ENCODE measurements at regions not wholly inside any gene's neighbourhood (a gene's known extent, or its start where the extent isn't known, plus 50 kb on each side); places are given as distances from the start of the nearest gene placed in this dataset.

DNA sequence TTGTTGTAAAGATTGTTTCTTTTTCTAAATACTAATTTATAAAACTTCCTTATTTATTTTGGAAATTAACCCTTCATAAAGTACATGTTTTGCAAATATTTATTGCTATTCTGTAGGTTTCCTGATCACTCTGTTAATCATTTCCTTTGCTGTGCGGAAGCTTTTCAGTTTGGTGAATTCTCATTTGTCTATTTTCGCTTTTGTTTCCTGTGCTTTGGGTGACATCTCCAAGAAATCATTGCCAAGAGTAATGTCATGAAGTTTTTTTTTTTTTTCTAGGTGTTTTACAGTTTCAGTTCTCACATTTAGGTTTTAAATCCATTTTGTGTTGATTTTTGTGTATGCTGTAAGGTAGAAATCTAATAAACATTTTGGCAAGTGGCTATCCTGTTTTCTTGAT is 1899.8 kb upstream of the ACO1 start:
- Histone ChIP-seq H4K20me1 (replicated peaks in 1 of 2; ENCODE audit: control insufficient read depth in 1 of 2, insufficient read depth in 2 of 2, low read length in 2 of 2) (no peaks in the 10 kb centered on the region), H3K23me2 (ENCODE audit: low read depth, low read length) (no peaks in the 10 kb centered on the region), H3K23ac (ENCODE audit: insufficient read length) (no peak overlapping the region), H3K79me2 (ENCODE audit: control insufficient read depth in 1 of 2, insufficient read depth in 2 of 2, low read length in 2 of 2) (no peaks in the 10 kb centered on the region), H2BK120ac (replicated peaks; ENCODE audit: low read depth, low read length) (no peak overlapping the region), H2BK12ac (ENCODE audit: low read depth, low read length) (no peak overlapping the region), H4K8ac (ENCODE audit: extremely low read depth, insufficient read depth, low read length) (no peak overlapping the region), H4K91ac (replicated peaks; ENCODE audit: insufficient read length, low read length) (no peak overlapping the region), H2BK15ac (ENCODE audit: low read length) (no peak overlapping the region), H3K4ac (replicated peaks; ENCODE audit: insufficient read length, low read depth, low read length) (no peak overlapping the region), H3K36me3 (ENCODE audit: control insufficient read depth in 2 of 4, insufficient read depth in 4 of 4, low read length in 3 of 4) (no peaks in the 10 kb centered on the region), H3K27ac (ENCODE audit: low read depth, low read length) (no peak overlapping the region), H2BK5ac (ENCODE audit: low read depth, low read length) (no peak overlapping the region), H3K56ac (replicated peaks; ENCODE audit: insufficient read length, low read depth, low read length) (no peak overlapping the region), H3K18ac (ENCODE audit: extremely low read depth, low read length) (no peak overlapping the region), H3K27me3 (replicated peaks in 1 of 4; ENCODE audit: control insufficient read depth in 3 of 4, extremely low read depth in 1 of 4, insufficient read depth in 3 of 4, low read length in 3 of 4) (no peaks in the 10 kb centered on the region), H3K9ac (replicated peaks in 1 of 4; ENCODE audit: extremely low read depth in 1 of 4, low read depth in 3 of 4, low read length in 3 of 4) (no peak overlapping the region), H3K4me3 (ENCODE audit: extremely low read depth in 1 of 4, insufficient read depth in 2 of 4, low read depth in 3 of 4, low read length in 4 of 4) (no peak overlapping the region), H3K4me1 (replicated peaks in 1 of 4; ENCODE audit: control insufficient read depth in 3 of 4, insufficient read depth in 4 of 4, low read length in 3 of 4) (no peaks in the 10 kb centered on the region), H2BK20ac (ENCODE audit: low read length) (no peak overlapping the region), H3K79me1 (ENCODE audit: low read depth, low read length) (no peaks in the 10 kb centered on the region), H3K9me3 (ENCODE audit: insufficient read depth in 2 of 2, low read depth in 1 of 2, low read length in 1 of 2) (no peaks in the 10 kb centered on the region), H3K14ac (ENCODE audit: insufficient read length) (no peak overlapping the region), H4K5ac (ENCODE audit: insufficient read length, low read depth, low read length) (no peak overlapping the region), H2AK5ac (ENCODE audit: low read depth, low read length) (no peak overlapping the region), H2AFZ (ENCODE audit: low read length) (no peak overlapping the region), H3K4me2 (ENCODE audit: insufficient read depth in 1 of 2, low read depth in 2 of 2, low read length in 2 of 2) (no peak overlapping the region)
- DNase-seq (ENCODE audit: low read depth in 1 of 2, low spot score in 2 of 2) (no peak), FAIRE-seq (no peak)
- no peak for TF ChIP-seq SIRT6 (IDR thresholded peaks at IDR 0.05; ENCODE audit: low read length)
- TF ChIP-seq NRF1 (IDR thresholded peaks at IDR 0.05; ENCODE audit: low read depth, low read length), result no peak
- TF ChIP-seq KDM5A (IDR thresholded peaks at IDR 0.05; ENCODE audit: low read length), result no peak
- TF ChIP-seq ZNF274 (IDR thresholded peaks at IDR 0.05; ENCODE audit: borderline replicate concordance, extremely low read depth, low read length), result no peak
- 100% methylated on average over 2 of the region's 2 CpGs; no CpG with 5 or more reads in 1 of the 2 experiments for WGBS, 2 experiments (ENCODE audit: extremely low coverage in 1 of 2, insufficient coverage in 1 of 2, insufficient read length in 1 of 2, insufficient replicate concordance in 2 of 2, low coverage in 1 of 2, low lambda C conversion rate in 2 of 2, missing lambda C conversion rate in 1 of 2)
- ChIA-PET POLR2A (ENCODE audit: partially characterized antibody) (no interaction called here), CTCF (ENCODE audit: partially characterized antibody) (no interaction called here)
